ENCODE measurements at regions not wholly inside any gene's neighbourhood (a gene's known extent, or its start where the extent isn't known, plus 50 kb on each side); places are given as distances from the start of the nearest gene placed in this dataset.

GRCh38 chr3:162799910-162800309 is 1303.3 kb downstream of the OTOL1 start:
- Histone ChIP-seq H3K27ac (ENCODE audit: low read depth, low read length) (no peak overlapping the region), H3K9ac (ENCODE audit: low read length) (no peak overlapping the region), H3K9me3 (ENCODE audit: control insufficient read depth in 1 of 2, insufficient read depth in 1 of 2, low read depth in 1 of 2, low read length in 2 of 2) (no peaks in the 10 kb centered on the region), H3K4me2 (ENCODE audit: low read length) (no peak overlapping the region), H3K4me1 (ENCODE audit: control insufficient read depth in 1 of 2, insufficient read depth in 2 of 2, low read length in 2 of 2) (no peaks in the 10 kb centered on the region), H3K36me3 (ENCODE audit: control insufficient read depth in 1 of 2, insufficient read depth in 2 of 2, low read length in 2 of 2) (no peaks in the 10 kb centered on the region), H3K9me2 (ENCODE audit: insufficient read depth) (no peaks in the 10 kb centered on the region), H2AFZ (ENCODE audit: low read depth, low read length, poor library complexity, severe bottlenecking) (no peak overlapping the region), H3K4me3 (replicated peaks in 1 of 2; ENCODE audit: low read depth in 1 of 2, low read length in 2 of 2) (no peak overlapping the region), H4K20me1 (ENCODE audit: insufficient read depth) (no peaks in the 10 kb centered on the region), H3K79me2 (ENCODE audit: insufficient read depth, low read length) (no peaks in the 10 kb centered on the region), H3K27me3 (ENCODE audit: insufficient read depth, low read length) (no peaks in the 10 kb centered on the region)
- ChIA-PET POLR2A (no interaction called here), RAD21 (ENCODE audit: low non-redundant PET in 1 of 2, low total read pairs in 2 of 2, uncharacterized antibody in 2 of 2, unreplicated experiment in 2 of 2) (no interaction called here), CTCF (no interaction called here)
- BruUV-seq (replicated peaks), result no TSS peak
- intact Hi-C loops (cut with micrococcal nuclease), result no loop called here
- DNase-seq (ENCODE audit: low read depth, low spot score), result no peak
- no peak for ATAC-seq
- TF ChIP-seq JUND (IDR thresholded peaks at IDR 0.05) (no peak), RAD21 (IDR thresholded peaks at IDR 0.05; ENCODE audit: low read depth) (peak; percentile 31; the same call in 1 of the 2 replicates), ZBTB33 (IDR thresholded peaks at IDR 0.05; ENCODE audit: extremely low read depth, insufficient replicate concordance, low read length) (no peak)
- TF ChIP-seq, protein P1, sequence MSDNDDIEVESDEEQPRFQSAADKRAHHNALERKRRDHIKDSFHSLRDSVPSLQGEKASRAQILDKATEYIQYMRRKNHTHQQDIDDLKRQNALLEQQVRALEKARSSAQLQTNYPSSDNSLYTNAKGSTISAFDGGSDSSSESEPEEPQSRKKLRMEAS (IDR thresholded peaks at IDR 0.05), result no peak

DNA sequence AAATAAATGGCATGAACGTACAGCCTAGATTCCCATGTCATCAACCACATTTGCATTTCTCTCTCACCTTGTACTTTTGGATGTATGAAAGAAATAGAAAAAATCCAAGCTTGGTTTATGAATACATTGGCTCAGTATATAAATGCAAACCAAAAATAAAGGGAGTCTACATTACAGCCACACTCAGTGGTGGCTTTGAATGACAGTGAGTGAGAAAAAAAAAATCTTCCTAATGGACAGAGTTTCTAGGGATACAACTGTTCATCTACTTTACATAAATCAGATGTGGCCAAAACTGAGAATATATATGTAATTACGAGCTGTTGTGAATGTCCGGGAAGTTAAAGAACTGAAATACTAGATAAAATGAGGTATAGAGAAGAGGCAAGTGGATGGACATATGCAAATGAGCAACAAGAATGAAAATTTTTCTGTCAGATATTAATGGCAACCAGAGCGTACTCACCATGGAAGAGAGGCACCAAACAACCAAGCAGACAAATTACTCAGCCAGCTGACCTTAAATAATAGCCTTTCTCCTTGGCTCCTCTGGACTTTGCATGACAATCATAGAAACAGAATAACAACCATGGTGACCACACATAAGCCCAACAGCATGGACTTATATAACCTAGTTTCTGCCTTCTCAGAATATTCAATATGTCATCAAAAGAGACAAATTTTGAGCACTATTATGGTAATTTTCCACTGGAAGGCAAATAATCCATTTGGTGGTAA is 1305.8 kb downstream of the OTOL1 start:
- TF ChIP-seq FOSL1 (IDR thresholded peaks at IDR 0.05; ENCODE audit: low read depth) (no peak), RAD21 (IDR thresholded peaks at IDR 0.05; ENCODE audit: low read depth) (no peak), EZH2phosphoT487 (IDR thresholded peaks at IDR 0.05; ENCODE audit: borderline replicate concordance) (no peak), EGR1 (IDR thresholded peaks at IDR 0.05; ENCODE audit: low read depth) (no peak), CEBPB (IDR thresholded peaks at IDR 0.05; ENCODE audit: low read depth) (no peak)
- no peak for DNase-seq (ENCODE audit: low read depth, low spot score)
- Histone ChIP-seq H3K27ac (ENCODE audit: low read depth, low read length) (no peak overlapping the region), H3K9ac (ENCODE audit: low read length) (no peak overlapping the region), H3K4me3 (replicated peaks in 1 of 2; ENCODE audit: low read depth in 1 of 2, low read length in 2 of 2) (no peak overlapping the region), H3K9me2 (ENCODE audit: insufficient read depth) (no peaks in the 10 kb centered on the region; the same call in 1 of the 2 replicates), H3K36me3 (ENCODE audit: control insufficient read depth in 1 of 2, insufficient read depth in 2 of 2, low read length in 2 of 2) (no peaks in the 10 kb centered on the region), H2AFZ (ENCODE audit: low read depth, low read length, poor library complexity, severe bottlenecking) (no peak overlapping the region), H3K27me3 (ENCODE audit: insufficient read depth, low read length) (no peaks in the 10 kb centered on the region), H3K79me2 (ENCODE audit: insufficient read depth, low read length) (no peaks in the 10 kb centered on the region), H3K9me3 (ENCODE audit: control insufficient read depth in 1 of 2, insufficient read depth in 1 of 2, low read depth in 1 of 2, low read length in 2 of 2) (no peaks in the 10 kb centered on the region), H3K4me2 (ENCODE audit: low read length) (no peak overlapping the region), H3K4me1 (ENCODE audit: control insufficient read depth in 1 of 2, insufficient read depth in 2 of 2, low read length in 2 of 2) (no peaks in the 10 kb centered on the region), H4K20me1 (ENCODE audit: insufficient read depth) (no peaks in the 10 kb centered on the region)
- no TSS peak for BruUV-seq (replicated peaks)
- ChIA-PET RAD21 (ENCODE audit: low non-redundant PET in 1 of 2, low total read pairs in 2 of 2, uncharacterized antibody in 2 of 2, unreplicated experiment in 2 of 2) (no interaction called here), CTCF (no interaction called here), POLR2A (no interaction called here)
- intact Hi-C loops (cut with micrococcal nuclease), result no loop called here
- no peak for ATAC-seq

Data from HCT116 (cell line).